Bronchial epithelial cell (primary cell): ENCODE measurements at regions not wholly inside any gene's neighbourhood (a gene's known extent, or its start where the extent isn't known, plus 50 kb on each side); places are given as distances from the start of the nearest gene placed in this dataset.

ENCODE experiments used
- DNase-seq: peaks from one replicate; pipeline ENCODE4 v3.0.0-alpha.2; 2010; ENCODE audit warnings: low read depth
- FAIRE-seq: peaks from 2 replicates; lab custom pipeline; 2011; peaks lifted over from hg19 to GRCh38; lab: Jason Lieb, UNC
- H3K27me3 ChIP-seq: 2 replicates; pipeline ENCODE4 v1.5.1; 2011; ENCODE audit warnings: low read length; ENCODE audit not compliant: control insufficient read depth, insufficient read depth
- H3K36me3 ChIP-seq: 2 replicates; pipeline ENCODE4 v1.5.1; 2011; ENCODE audit warnings: low read length; ENCODE audit not compliant: control insufficient read depth, insufficient read depth
- H3K4me3 ChIP-seq: 2 replicates; pipeline ENCODE4 v1.5.1; 2011; ENCODE audit warnings: mild to moderate bottlenecking, low read depth, low read length, control low read depth
- TF ChIP-seq, protein P1 (sequence below): IDR thresholded peaks from 2 replicates; pipeline ENCODE4 v1.5.1; 2011; ENCODE audit warnings: mild to moderate bottlenecking, moderate library complexity, low read length, control low read depth, inconsistent platforms; ENCODE audit not compliant: insufficient read depth, severe bottlenecking

DNA sequence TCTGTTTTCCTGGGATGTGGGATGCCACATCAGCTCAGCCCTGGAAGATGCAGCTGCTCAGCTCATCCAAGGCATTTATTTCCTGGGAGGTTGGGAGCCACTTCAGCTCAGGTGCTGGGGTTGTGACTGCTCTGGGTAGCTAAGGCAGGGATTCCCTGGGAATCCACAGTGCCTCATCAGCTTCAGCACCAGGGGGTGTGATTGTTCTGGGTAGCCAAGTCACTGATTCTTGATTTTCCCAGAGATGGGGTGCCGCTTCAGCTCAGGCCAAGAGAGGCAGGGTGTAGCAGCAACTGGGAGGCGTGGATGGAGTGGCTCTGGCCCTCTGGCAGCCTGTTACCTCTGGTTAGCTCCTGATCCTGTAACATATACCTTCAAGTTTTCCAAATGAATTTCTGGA, 81.3 kb upstream of the PRMT8 start:
- no peak overlapping the region for H3K4me3 ChIP-seq
- no peaks in the 10 kb centered on the region for H3K36me3 ChIP-seq
- FAIRE-seq (no peak), DNase-seq (no peak)
- TF ChIP-seq, protein P1, sequence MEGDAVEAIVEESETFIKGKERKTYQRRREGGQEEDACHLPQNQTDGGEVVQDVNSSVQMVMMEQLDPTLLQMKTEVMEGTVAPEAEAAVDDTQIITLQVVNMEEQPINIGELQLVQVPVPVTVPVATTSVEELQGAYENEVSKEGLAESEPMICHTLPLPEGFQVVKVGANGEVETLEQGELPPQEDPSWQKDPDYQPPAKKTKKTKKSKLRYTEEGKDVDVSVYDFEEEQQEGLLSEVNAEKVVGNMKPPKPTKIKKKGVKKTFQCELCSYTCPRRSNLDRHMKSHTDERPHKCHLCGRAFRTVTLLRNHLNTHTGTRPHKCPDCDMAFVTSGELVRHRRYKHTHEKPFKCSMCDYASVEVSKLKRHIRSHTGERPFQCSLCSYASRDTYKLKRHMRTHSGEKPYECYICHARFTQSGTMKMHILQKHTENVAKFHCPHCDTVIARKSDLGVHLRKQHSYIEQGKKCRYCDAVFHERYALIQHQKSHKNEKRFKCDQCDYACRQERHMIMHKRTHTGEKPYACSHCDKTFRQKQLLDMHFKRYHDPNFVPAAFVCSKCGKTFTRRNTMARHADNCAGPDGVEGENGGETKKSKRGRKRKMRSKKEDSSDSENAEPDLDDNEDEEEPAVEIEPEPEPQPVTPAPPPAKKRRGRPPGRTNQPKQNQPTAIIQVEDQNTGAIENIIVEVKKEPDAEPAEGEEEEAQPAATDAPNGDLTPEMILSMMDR = no peak
- no peaks in the 10 kb centered on the region for H3K27me3 ChIP-seq

GRCh38 chr12:3416159-3416558, 74.8 kb upstream of the PRMT8 start:
- DNase-seq = no peak
- Histone ChIP-seq H3K36me3 (no peaks in the 10 kb centered on the region), H3K27me3 (peaks cover 11% of the 10 kb centered on the region), H3K4me3 (no peak overlapping the region)
- TF ChIP-seq, protein P1 = no peak
- no peak for FAIRE-seq

DNA sequence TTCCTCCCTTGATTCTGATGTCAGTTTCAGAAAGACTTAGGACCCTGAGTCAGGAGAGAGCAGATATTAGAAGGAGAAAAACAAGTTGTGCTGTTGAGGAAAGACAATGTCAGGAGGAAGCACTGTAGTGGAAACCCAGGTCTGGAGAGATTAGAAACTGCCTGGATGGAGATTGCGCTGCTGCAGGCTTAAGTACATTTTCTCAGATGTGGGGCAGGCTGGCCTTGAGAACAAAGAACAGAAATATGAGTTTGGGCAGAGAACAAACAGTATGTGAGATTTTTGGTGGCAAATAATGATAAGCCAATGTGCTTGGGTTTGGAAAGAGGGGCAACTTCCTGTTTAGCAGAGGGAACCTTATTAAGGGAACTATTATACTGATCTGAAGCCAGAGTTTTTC, 74.3 kb upstream of the PRMT8 start:
- FAIRE-seq (no peak), DNase-seq (no peak)
- no peaks in the 10 kb centered on the region for H3K36me3 ChIP-seq
- H3K4me3 ChIP-seq = no peak overlapping the region
- H3K27me3 ChIP-seq = peaks cover 11% of the 10 kb centered on the region
- TF ChIP-seq, protein P1 = no peak

GRCh38 chr12:3417113-3417512, 73.9 kb upstream of the PRMT8 start:
- TF ChIP-seq, protein P1 = no peak
- no peak overlapping the region for H3K4me3 ChIP-seq
- DNase-seq (no peak), FAIRE-seq (no peak)
- H3K27me3 ChIP-seq = peaks cover 11% of the 10 kb centered on the region
- no peaks in the 10 kb centered on the region for H3K36me3 ChIP-seq

DNA sequence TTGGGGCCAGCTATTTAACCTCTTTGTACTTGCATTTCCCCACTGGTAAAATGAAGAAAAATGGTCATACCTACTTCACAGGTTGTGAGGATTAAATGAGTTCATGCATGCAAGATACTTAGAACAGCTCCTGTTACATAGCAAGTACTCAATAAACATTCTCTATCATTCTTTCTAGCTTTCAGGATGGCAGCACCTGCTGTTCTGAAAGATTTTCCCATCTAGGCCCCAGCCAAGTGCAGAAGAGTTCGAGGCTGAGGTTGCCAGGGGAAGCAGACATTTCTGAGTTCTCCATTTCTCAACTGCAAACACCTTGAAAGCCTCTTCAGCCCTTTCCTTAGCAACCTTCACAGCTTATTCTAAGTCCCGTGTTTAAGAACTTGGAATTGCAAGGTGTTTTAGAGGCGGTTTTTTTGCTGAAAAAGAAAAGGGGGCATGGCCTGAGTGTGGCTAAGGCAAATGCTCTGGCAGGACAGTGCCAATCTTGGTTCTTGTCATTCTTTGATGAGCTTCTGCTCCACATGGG, 73.0 kb upstream of the PRMT8 start:
- H3K4me3 ChIP-seq = no peak overlapping the region
- FAIRE-seq (no peak), DNase-seq (no peak)
- H3K36me3 ChIP-seq = no peaks in the 10 kb centered on the region
- peaks cover 11% of the 10 kb centered on the region for H3K27me3 ChIP-seq
- TF ChIP-seq, protein P1 = no peak
